GM18507 (cell line): ENCODE measurements at regions not wholly inside any gene's neighbourhood (a gene's known extent, or its start where the extent isn't known, plus 50 kb on each side); places are given as distances from the start of the nearest gene placed in this dataset.
A peak's percentile ranks its signal among the peaks of the same experiment; 100 is the strongest.
"Not testable (repeated sequence)": the region's sequence is repeated elsewhere in the genome, so short reads cannot be mapped to it uniquely, and the experiment has no call there.

Experiments
- DNase-seq: peaks from one replicate; pipeline ENCODE4 v3.0.0; 2011; ENCODE audit warnings: low read depth; ENCODE audit not compliant: insufficient read length; ENCODE audit errors: extremely low spot score
- FAIRE-seq: peaks from 2 replicates; lab custom pipeline; 2011; peaks lifted over from hg19 to GRCh38; lab: Jason Lieb, UNC

DNA sequence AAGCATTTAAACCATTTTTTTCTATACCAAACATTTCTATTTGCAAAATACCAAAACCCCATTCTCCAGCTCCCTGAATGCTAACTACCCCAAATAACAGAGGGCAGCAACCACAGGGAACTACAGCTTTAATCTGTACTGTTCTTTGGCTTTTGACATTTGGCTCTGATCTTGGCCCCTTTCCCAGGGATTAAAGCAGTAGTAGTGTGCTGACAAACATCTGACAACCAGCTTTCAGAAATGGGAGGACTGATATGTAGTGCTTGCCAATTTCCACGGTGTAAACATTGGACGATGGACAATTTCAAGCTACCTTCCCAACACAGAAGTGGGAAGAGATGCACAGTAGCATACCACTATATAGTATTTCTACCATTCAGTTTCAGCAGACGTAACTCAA lies 88.4 kb upstream of the TEAD1 start:
- DNase-seq (no peak), FAIRE-seq (no peak)

DNA sequence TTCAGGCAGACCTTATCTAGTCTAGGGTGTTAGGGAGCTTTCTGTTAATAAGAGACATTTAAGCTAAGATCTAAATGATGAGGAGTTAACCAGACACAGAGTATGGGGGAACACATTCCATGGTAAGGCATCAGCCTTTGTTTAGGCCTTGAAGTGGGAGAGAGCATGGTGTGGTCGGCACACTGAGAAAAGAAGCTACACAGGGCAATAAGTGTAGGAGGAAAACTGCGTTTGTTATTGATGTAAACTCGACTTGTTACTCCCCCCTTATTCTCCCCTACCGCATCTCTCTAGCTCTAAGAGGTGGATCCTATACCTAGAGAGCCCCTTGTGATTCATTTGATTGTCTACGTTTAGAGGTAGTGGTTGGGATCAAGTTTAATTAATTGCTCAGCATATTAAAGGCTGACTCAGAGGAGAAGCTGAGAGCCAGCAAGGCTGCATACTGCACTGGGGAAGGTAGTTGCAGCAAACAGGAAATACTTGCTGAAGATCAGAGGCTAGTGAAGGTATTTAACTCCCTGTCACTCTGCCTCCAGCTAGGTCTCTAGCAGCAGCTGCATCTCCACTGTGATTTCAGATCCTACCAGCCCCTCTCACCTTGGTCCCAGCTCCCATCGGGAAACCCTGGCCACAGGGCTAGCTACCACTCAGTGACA lies 86.8 kb upstream of the TEAD1 start:
- FAIRE-seq, result no peak

DNA sequence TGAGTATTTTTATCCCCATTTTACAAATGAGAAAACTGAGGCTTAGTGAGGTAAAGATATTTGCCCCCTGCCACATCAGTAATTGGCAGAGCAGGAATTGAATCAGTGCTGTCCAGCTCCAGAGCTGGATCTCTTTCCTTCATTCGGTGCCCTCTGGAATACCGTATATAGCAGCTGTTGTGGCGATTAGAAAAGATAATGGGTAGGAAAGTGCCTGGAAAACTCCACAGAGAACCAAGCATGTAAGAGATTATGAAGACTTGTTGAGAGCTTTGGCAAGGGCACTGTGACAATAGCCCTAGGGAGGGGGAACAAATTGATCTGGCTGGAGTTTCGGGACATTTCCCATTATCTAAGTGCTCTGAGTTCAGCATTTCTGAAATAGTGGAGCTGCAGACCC lies 82.5 kb upstream of the TEAD1 start:
- no peak for DNase-seq
- no peak for FAIRE-seq

More for the DNA sequence above, 86.8 kb upstream of the TEAD1 start:
- DNase-seq, result no peak

DNA sequence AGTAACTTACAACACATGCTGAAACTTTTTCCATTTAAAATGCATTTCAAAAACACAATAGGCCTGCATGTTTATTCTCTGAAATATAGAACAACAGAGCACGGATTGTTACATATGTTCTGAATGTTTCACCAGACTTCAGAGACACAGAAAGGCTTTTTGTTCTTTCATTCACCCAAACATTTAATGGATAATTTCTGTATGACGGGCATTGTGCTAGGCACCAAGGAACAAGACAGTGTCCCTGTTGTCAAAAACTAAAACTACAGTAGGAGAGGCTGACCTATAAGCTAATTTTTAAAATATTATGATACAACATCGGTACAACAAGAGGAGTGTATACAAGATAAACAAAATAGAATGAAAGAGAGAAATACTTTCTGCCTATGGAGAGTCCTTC lies 81.9 kb upstream of the TEAD1 start:
- no peak for FAIRE-seq
- no peak for DNase-seq

DNA sequence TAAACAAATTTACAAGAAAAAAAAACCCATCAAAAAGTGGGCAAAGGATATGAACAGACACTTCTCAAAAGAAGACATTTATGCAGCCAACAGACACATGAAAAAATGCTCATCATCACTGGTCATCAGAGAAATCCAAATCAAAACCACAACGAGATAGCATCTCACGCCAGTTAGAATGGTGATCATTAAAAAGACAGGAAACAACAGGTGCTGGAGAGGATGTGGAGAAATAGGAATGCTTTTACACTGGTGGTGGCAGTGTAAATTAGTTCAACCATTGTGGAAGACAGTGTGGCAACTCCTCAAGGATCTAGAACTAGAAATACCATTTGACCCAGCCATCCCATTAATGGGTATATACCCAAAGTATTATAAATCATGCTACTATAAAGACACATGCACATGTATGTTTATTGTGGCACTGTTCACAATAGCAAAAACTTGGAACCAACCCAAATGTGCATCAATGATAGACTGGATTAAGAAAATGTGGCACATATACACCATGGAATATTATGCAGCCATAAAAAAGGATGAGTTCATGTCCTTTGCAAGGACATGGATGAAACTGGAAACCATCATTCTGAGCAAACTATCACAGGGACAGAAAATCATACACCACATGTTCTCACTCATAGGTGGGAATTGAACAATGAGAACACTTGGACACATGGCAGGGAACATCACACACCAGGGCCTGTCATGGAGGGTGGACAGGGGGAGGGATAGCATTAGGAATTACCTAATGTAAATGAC lies 79.0 kb upstream of the TEAD1 start:
- FAIRE-seq, DNase-seq: not testable (repeated sequence)

DNA sequence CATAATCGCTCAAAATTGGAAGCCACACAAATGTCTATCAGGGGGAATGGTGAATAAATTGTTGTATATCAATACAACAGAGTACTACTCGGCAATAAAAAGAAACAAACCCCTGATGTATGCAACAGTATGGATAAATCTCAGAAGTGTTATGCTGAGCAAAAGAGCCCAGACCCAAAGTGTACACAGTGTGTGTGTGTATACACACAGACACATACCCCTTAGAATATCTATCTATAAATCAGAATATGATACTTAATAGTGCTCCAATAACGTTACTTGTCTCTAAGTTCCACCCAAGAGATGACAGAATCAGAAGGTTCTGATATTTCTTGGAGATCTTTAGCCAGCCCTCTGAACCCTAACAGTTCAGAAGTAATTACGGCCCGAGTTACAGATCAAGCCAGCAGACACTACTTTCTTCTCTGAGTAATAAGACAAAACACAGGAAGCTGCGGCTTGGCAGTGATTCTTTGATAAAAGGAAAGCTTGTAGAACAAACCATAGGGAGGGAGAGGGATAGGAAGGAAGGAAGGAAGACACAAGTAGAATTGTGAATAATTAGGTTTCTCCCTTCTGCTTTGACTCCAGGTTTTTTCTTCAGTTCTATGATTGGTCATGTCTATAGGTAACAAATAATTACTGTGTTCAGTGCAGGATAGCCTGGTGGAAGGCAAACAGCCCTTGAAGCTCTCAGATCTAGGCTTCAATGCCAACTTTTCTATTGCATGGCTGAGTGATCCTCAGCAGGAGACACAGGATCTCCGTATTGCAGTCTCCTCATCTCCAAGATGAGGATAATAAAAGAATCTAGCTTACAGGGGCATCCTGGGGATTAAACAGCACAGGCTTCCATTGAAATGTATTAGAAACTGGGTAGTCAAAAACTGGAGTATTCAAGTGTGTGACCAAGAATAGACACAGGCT lies 75.6 kb upstream of the TEAD1 start:
- DNase-seq, result no peak
- FAIRE-seq, result no peak

DNA sequence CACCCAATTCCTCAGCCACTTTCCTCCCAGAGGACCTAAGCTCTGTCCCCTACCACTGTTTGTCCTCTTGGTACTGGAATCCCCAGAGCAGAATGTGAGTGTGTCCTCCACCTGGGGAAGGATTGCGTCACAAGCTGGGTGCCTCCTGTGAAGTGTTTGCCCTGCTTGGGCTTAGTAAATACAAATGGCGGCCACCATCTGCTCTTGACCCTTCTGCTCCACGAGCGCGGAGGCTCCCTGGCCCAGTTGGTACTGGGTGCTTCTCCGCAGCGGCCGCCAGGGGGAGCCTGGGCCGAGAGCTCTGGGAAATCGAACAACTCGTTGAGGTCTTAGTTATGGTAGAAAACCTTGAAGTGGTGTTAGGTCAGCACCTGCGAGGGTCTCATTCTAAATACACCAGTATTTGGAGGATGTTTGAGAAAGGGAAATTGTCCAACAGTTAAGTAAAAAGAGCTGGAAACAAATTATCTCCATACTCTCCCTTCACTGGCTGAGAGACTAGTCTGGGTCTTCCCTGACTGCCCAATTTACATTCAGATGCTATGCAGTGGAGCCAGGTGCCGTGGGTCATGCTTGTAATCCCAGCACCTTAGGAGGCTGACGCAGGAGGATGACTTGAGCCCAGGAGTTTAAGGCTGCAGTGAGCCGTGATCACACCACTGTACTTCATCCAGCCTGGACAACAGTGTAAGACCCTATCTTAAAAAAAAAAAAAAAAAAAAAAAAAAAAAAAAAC lies 74.6 kb upstream of the TEAD1 start:
- peak; percentile 2 for DNase-seq
- no peak for FAIRE-seq

DNA sequence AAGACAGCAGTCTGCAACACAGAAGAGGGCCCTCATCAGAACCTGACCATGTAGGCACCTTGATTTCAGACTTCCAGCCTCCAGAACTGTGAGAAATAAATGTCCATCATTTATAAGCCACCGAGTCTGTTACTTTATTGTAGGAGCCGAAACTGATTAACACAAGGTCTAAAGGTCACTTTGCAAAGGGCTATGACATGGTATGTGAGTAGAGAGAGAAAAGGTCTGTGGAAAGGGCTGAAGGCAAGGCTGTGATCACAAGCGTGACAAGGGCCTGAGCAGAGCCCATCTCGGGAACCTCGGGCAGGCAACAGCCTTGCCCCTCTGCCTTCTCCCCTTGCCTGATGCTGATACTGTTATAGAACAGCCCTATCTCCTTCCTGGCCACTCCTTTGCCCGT lies 73.4 kb upstream of the TEAD1 start:
- no peak for FAIRE-seq
- DNase-seq, result no peak

DNA sequence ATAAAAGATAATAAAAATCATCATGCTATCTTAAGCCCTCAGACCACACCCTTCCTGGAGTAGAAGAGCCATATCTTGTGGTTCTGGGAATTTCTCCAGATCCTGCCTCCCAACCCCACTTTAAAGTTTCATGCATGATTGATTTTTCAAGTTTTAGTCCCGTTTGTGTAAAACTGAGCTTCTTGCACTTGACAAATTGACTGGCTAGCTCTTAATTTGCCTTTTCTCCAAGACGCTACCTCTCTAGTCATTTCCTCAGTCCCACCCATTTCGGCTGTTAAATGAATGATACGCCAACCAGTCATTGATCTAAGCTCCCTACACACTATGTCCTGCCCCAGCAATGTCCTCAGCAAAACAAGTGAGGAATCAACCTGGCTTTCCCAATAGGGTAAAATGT lies 71.8 kb upstream of the TEAD1 start:
- FAIRE-seq (no peak), DNase-seq (no peak)

DNA sequence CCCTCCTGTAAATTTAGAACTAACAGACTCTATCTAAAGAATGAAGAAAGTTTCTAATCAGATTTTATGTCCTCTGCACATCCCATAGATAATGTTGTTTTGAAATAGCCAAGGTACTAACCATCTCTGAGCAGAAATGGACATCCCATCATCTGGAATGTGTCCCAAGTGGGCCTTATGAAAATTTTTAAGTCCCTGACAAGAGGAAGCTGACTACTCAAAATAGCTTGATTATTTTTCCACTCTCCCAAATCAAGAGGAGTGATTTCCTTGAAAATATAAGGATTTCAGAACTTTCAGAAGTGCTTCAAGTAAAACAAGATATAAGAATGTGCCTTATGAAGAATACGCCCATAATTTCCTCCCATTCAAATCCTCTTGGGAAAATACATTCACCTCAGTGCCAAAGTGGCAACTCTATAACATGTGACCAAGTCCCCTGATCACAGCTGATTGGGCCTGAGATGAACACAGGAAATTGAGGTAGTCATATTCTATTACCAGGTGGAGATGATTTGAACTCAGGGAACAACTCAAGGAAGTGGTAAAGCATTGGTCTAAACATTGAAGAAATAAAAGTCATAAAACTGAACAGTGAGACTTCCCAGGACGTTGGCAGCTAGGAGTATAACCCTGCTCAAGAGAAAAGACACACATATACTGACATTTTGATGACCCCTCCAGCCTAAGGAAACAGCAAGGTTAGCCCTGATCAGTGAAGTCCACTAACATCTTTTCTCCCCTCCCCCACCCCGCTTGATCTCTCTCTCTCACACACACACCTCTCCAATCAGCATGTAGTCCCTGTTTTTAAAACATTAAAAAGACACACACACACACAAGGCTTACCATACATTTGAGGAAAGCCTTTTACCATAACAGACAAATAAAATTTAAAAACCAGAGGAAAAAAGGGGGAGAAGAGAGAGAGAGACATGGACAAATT lies 70.8 kb upstream of the TEAD1 start:
- no peak for DNase-seq
- no peak for FAIRE-seq

DNA sequence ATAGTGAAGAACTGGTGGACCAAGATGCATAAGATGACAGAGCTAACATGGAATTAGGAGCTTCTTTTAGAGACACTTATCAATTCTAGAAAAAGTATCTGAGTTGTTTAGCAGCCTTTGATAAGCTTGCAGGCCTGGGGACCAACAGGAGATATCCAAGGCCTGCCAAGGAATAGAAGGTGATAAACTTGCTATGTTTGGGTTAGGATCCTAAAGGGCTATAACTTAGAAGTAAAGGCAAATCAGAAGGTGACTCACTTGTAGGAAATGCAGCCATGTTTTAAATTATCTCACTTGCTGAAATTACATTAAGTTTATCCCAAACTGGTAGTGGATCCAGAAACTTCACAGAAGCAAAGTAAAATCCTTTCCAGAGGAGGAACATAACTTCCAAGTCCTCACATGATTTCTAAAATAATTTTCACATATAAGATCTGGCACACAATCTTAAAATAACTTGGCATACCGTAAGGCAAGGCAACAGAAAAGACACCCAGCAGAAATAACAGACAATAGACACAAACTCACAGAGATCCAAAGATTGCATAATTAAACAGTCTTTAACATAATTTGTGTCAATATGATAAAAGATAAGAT lies 69.6 kb upstream of the TEAD1 start:
- FAIRE-seq, result no peak
- no peak for DNase-seq

DNA sequence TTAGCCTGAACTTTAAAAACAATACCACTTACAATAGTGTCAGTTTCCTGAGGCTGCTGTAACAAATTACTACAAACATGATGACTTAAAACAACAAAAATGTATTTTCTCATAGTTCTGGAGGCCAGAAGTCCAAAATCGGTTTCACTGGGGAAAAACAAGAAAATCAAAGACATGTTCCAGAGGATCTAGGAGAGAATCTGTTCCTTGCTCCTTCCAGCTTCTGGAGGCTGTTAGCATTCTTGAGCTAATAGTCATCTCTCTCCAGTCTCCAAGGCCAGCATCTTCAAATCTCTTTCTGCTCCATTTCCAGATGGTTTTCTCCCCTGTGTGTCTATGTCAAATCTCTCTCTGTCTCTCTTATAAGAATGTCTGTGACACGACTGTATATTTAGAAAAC lies 67.6 kb upstream of the TEAD1 start:
- no peak for FAIRE-seq

DNA sequence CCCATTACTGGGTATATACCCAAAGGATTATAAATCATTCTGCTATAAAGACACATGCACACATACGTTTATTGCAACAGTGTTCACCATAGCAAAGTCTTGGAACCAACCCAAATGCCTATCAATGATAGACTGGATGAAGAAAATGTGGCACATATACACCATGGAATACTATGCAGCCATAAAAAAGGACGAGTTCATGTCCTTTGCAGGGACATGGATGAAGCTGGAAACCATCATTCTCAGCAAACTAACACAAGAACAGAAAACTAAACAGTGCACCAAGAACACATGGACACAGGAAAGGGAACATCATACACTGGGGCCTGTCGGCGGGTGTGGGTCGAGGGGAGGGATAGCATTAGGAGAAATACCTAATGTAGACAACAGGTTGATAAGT lies 65.5 kb upstream of the TEAD1 start:
- not testable (repeated sequence) for DNase-seq, FAIRE-seq

More for the DNA sequence above, 67.6 kb upstream of the TEAD1 start:
- DNase-seq, result no peak

DNA sequence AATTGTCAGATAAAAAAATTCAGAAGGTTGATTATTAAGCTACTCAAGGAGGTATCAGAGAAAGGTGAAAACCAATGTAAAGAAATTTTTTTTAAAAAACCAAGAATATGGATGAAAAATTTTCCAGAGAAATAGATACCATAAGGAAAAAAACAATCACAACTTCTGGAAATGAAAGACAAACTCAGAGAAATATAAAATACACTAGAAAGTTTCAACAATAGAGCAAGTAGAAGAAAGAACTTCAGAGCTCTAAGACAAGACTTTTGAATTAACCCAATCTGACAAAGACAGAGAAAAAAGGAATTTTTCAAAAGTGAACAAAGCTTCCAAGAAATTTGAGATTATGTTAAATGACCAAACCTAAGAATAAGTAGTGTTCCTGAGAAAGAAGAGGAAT lies 62.9 kb upstream of the TEAD1 start:
- DNase-seq, result no peak
- no peak for FAIRE-seq

DNA sequence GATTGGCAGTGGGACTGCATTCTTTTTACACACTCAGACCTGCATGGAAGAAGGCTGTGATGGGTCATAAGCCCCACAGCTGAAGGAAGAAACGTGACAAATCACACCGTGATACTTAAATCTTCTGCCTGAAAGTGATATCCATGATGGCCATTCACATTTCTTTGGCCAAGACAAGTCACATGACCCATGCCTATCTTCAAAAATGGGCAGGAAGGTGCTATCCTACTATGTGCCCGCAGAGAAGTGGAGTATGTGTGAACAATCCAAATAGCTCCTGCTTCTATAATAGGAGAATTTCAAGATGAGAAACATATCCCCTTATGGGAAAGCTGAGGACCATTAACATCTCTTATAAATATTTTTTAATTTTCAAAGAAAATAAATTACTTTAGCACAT lies 56.6 kb upstream of the TEAD1 start:
- DNase-seq, result no peak
- FAIRE-seq, result no peak

DNA sequence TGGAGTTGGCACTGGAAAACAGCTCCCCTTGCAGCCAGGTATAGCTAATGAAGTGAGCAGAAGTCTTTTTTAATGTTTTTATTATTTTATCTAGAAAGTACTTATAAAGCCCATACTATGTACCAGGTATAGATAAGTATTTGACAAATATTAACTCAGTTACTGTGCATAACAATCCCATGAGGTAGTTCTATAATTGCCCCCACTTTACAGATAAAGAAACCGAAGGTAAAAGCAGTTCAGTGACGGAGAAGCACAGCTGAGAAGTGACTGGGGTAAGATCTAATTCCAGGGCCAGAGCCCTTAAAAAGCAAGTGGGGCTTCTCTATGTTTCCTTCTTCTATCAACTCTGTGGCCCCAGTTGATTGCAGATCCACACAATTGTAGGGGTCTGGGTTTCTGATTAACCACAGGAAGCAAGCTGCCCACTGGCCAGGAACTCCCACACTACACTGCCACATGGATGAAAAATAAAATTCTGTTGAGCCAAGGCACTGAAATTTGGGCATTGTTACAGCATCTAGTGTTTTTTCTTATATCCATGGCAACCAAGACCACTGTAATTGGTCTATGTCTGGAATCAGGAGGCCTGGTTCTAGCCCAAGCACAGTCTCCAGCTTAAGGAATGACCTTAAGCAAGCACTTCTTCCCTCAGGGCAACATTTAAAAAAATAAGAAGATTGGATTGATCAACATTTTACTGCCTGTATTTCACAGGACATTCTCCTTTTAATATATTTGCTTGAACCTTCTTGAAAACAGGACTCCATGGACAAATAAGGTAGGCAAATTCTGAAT lies 55.3 kb upstream of the TEAD1 start:
- DNase-seq (no peak), FAIRE-seq (no peak)

DNA sequence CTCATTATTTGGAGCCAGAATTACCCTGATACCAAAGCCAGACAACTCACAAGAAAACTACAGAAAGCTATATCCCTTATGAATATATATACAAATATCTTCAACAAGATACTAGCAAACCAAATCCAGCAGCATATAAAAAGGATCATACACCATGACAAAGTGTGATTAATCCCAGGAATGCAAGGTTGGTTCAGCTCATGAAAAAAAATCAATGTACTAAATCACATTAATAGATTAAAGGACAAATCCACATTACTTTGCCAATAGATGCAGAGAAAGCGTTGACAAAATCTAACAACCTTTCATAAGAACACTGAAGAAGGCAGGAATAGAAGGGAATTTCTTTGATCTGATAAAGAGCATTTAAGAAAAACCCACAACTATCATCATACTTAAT lies 50.4 kb upstream of the TEAD1 start:
- FAIRE-seq, result no peak
- DNase-seq, result no peak
